GM19043 (cell line): ENCODE measurements at regions not wholly inside any gene's neighbourhood (a gene's known extent, or its start where the extent isn't known, plus 50 kb on each side); places are given as distances from the start of the nearest gene placed in this dataset.

Experiments
- ATAC-seq: cut with Tn5 transposase; IDR thresholded peaks from one replicate; pipeline ENCODE4 v1.9.1; 2021; ENCODE audit warnings: low read depth; ENCODE audit not compliant: unreplicated experiment

- ATAC-seq: no peak
These were observed 209.2 kb upstream of the STK17B start for GRCh38 chr2:196380575-196380974.

- ATAC-seq: no peak
These were observed 210.1 kb upstream of the STK17B start for GRCh38 chr2:196381464-196381863.

GRCh38 chr2:196383799-196384198 is 212.4 kb upstream of the STK17B start:
- no peak for ATAC-seq

GRCh38 chr2:196384729-196385128 is 213.4 kb upstream of the STK17B start:
- ATAC-seq: peak; percentile 48

- no peak for ATAC-seq
These were observed 218.3 kb upstream of the STK17B start for GRCh38 chr2:196389670-196390069.

- ATAC-seq: no peak
These were observed 219.1 kb upstream of the STK17B start for GRCh38 chr2:196390243-196391148.

GRCh38 chr2:196391149-196391479 is 219.7 kb upstream of the STK17B start:
- no peak for ATAC-seq

- ATAC-seq: no peak
These were observed 227.7 kb upstream of the STK17B start for GRCh38 chr2:196399096-196399495.

- ATAC-seq: no peak
These were observed 228.6 kb upstream of the STK17B start for GRCh38 chr2:196399722-196400691.

GRCh38 chr2:196403471-196403870 is 232.1 kb upstream of the STK17B start:
- ATAC-seq: no peak

GRCh38 chr2:196404276-196404675 is 232.9 kb upstream of the STK17B start:
- no peak for ATAC-seq

- peak; percentile 37 for ATAC-seq
These were observed 231.7 kb upstream of the CCDC150 start for GRCh38 chr2:196407675-196408264.

GRCh38 chr2:196409376-196409775 is 230.1 kb upstream of the CCDC150 start:
- ATAC-seq: peak; percentile 35

GRCh38 chr2:196410008-196410407 is 229.5 kb upstream of the CCDC150 start:
- no peak for ATAC-seq

- ATAC-seq: peak; percentile 54
These were observed 225.7 kb upstream of the CCDC150 start for GRCh38 chr2:196413821-196414274.

GRCh38 chr2:196415384-196415783 is 224.1 kb upstream of the CCDC150 start:
- peak; percentile 67 for ATAC-seq

- no peak for ATAC-seq
These were observed 219.4 kb upstream of the CCDC150 start for GRCh38 chr2:196420143-196420542.

- no peak for ATAC-seq
These were observed 217.6 kb upstream of the CCDC150 start for GRCh38 chr2:196421880-196422279.

GRCh38 chr2:196422361-196422760 is 217.2 kb upstream of the CCDC150 start:
- no peak for ATAC-seq

GRCh38 chr2:196426122-196426521 is 213.4 kb upstream of the CCDC150 start:
- ATAC-seq: no peak
